ENCODE measurements at regions not wholly inside any gene's neighbourhood (a gene's known extent, or its start where the extent isn't known, plus 50 kb on each side); places are given as distances from the start of the nearest gene placed in this dataset.

DNA sequence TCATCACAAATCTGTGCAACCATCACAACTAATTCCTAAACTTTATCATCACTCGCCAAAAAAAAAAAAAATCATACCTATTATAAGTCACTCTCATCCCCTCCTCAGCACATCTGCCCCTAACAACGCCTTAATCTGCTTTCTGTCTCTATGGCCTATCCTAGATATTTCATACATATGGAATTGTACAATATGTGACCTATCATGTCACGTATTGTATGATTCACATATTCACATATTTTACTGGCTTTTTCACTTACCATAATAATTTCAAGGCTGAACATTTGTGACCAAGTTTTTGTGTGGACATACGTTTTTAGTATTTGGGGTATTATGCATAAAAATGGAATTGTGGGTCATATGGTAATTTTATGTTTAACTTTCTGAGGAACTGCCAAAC is 400.7 kb downstream of the DAD1 start:
- TF ChIP-seq, protein P1, sequence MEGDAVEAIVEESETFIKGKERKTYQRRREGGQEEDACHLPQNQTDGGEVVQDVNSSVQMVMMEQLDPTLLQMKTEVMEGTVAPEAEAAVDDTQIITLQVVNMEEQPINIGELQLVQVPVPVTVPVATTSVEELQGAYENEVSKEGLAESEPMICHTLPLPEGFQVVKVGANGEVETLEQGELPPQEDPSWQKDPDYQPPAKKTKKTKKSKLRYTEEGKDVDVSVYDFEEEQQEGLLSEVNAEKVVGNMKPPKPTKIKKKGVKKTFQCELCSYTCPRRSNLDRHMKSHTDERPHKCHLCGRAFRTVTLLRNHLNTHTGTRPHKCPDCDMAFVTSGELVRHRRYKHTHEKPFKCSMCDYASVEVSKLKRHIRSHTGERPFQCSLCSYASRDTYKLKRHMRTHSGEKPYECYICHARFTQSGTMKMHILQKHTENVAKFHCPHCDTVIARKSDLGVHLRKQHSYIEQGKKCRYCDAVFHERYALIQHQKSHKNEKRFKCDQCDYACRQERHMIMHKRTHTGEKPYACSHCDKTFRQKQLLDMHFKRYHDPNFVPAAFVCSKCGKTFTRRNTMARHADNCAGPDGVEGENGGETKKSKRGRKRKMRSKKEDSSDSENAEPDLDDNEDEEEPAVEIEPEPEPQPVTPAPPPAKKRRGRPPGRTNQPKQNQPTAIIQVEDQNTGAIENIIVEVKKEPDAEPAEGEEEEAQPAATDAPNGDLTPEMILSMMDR (conservative IDR thresholded peaks at IDR 0.05; ENCODE audit: low read length) = no peak
- TF ChIP-seq EZH2phosphoT487 (IDR thresholded peaks at IDR 0.05; ENCODE audit: borderline replicate concordance) = no peak

Data from Loucy (cell line).